CD14-positive monocyte (primary cell): ENCODE measurements at regions not wholly inside any gene's neighbourhood (a gene's known extent, or its start where the extent isn't known, plus 50 kb on each side); places are given as distances from the start of the nearest gene placed in this dataset.
"Not testable (repeated sequence)": the region's sequence is repeated elsewhere in the genome, so short reads cannot be mapped to it uniquely, and the experiment has no call there.

Experiments
- DNase-seq, 3 donors: peaks; one replicate each; pipeline ENCODE4 v3.0.0-alpha.2; 2011 to 2022
- H2AFZ ChIP-seq: 2 replicates; pipeline ENCODE4 v1.6.0; 2012; ENCODE audit warnings: mild to moderate bottlenecking, low read depth, low read length, inconsistent platforms; ENCODE audit not compliant: insufficient read depth, poor library complexity, severe bottlenecking
- H3K27ac ChIP-seq, 2 donors: 1 replicate in 1 of 2; 2 replicates in 1 of 2; pipeline ENCODE4 v1.5.1; 2012 to 2013; ENCODE audit warnings: low read length in 2 of 2, control low read depth in 1 of 2, inconsistent platforms in 1 of 2, low read depth in 1 of 2, mild to moderate bottlenecking in 1 of 2
- H3K27me3 ChIP-seq, 2 donors: one replicate each; pipeline versions ENCODE4 v1.6.0 to v1.6.1; 2011 to 2013; ENCODE audit warnings: low read length in 2 of 2; ENCODE audit not compliant: control insufficient read depth in 2 of 2, insufficient read depth in 2 of 2
- H3K36me3 ChIP-seq, 2 donors: replicated peaks in 1 of 2; 1 replicate in 1 of 2; 2 replicates in 1 of 2; pipeline versions ENCODE4 v1.5.1 to v1.6.1; 2012 to 2013; ENCODE audit warnings: low read length in 2 of 2, control low read depth in 1 of 2, inconsistent platforms in 1 of 2, mild to moderate bottlenecking in 1 of 2; ENCODE audit not compliant: insufficient read depth in 2 of 2, control insufficient read depth in 1 of 2
- H3K4me1 ChIP-seq, 2 donors: 1 replicate in 1 of 2; 2 replicates in 1 of 2; pipeline versions ENCODE4 v1.5.1 to v1.6.1; 2012 to 2013; ENCODE audit warnings: low read length in 2 of 2, control low read depth in 1 of 2, inconsistent platforms in 1 of 2, mild to moderate bottlenecking in 1 of 2, moderate library complexity in 1 of 2; ENCODE audit not compliant: insufficient read depth in 2 of 2, control insufficient read depth in 1 of 2
- H3K4me2 ChIP-seq: replicated peaks from 2 replicates; pipeline ENCODE3; 2012; ENCODE audit warnings: low read length, moderate library complexity, mild to moderate bottlenecking; ENCODE audit not compliant: poor library complexity, severe bottlenecking; ENCODE audit errors: extremely low read depth
- H3K4me3 ChIP-seq, 3 experiments: fragments of 200-600 bp in 1 of 3; sonication (generic) in 1 of 3; replicated peaks in 1 of 3; 1 replicate in 2 of 3; 2 replicates in 1 of 3; pipeline ENCODE4 v1.5.1; 2011 to 2013; ENCODE audit warnings: low read length in 3 of 3, mild to moderate bottlenecking in 3 of 3, control low read depth in 2 of 3, low read depth in 2 of 3, inconsistent platforms in 1 of 3, moderate library complexity in 1 of 3
- H3K79me2 ChIP-seq: 2 replicates; pipeline ENCODE4 v1.6.0; 2012; ENCODE audit warnings: mild to moderate bottlenecking, control low read depth, inconsistent platforms, low read length, moderate library complexity; ENCODE audit not compliant: insufficient read depth
- H3K9ac ChIP-seq: 2 replicates; pipeline ENCODE4 v1.6.0; 2017; ENCODE audit warnings: low read length, mild to moderate bottlenecking; ENCODE audit not compliant: insufficient read depth, poor library complexity, severe bottlenecking
- H3K9me3 ChIP-seq, 2 donors: replicated peaks in 1 of 2; 1 replicate in 1 of 2; 2 replicates in 1 of 2; pipeline versions ENCODE4 v1.5.1 to v1.6.1; 2012 to 2013; ENCODE audit warnings: low read length in 2 of 2, control low read depth in 1 of 2; ENCODE audit not compliant: control insufficient read depth in 1 of 2, insufficient read depth in 1 of 2
- H4K20me1 ChIP-seq: 2 replicates; pipeline ENCODE4 v1.6.0; 2012; ENCODE audit warnings: mild to moderate bottlenecking, low read length, control low read depth, moderate library complexity; ENCODE audit not compliant: insufficient read depth
- H3K27ac Mint-ChIP-seq, 7 donors: one replicate each; pipeline ENCODE4 v1.8.0; 2020; ENCODE audit warnings: mild to moderate bottlenecking in 7 of 7, mixed read lengths in 7 of 7, moderate library complexity in 6 of 7, inconsistent platforms in 2 of 7
- H3K27me3 Mint-ChIP-seq, 3 donors: one replicate each; pipeline ENCODE4 v1.8.0; 2021 to 2022; ENCODE audit warnings: low read depth in 3 of 3, mild to moderate bottlenecking in 3 of 3, mixed read lengths in 3 of 3, moderate library complexity in 3 of 3, inconsistent platforms in 1 of 3
- H3K36me3 Mint-ChIP-seq, 2 donors: one replicate each; pipeline ENCODE4 v1.8.0; 2020; ENCODE audit warnings: mixed read lengths in 2 of 2, inconsistent platforms in 1 of 2, mild to moderate bottlenecking in 1 of 2
- H3K4me1 Mint-ChIP-seq: one replicate; pipeline ENCODE4 v1.8.0; 2020; ENCODE audit warnings: mild to moderate bottlenecking, mixed read lengths
- H3K4me3 Mint-ChIP-seq, 2 donors: one replicate each; pipeline ENCODE4 v1.8.0; 2020; ENCODE audit warnings: mild to moderate bottlenecking in 2 of 2, mixed read lengths in 2 of 2, moderate library complexity in 1 of 2
- H3K9me3 Mint-ChIP-seq, 7 donors: one replicate each; pipeline ENCODE4 v1.8.0; 2020 to 2022; ENCODE audit warnings: mixed read lengths in 7 of 7, mild to moderate bottlenecking in 6 of 7, moderate library complexity in 6 of 7, inconsistent platforms in 2 of 7
- WGBS: methylation state at CpG from one replicate; pipeline ENCODE4 v1.1.5; 2013; ENCODE audit warnings: missing lambda C conversion rate; ENCODE audit not compliant: insufficient coverage; 5-methylcytosine and 5-hydroxymethylcytosine counted together
- intact Hi-C, 2 donors: fragments of 100-400 bp; cut with micrococcal nuclease; formaldehyde crosslinking; loops; one replicate each; pipeline versions ENCODE4 v1.15.0 to v1.15.1; 2023
- TF ChIP-seq, protein P1 (sequence below): fragments of 200-600 bp; IDR thresholded peaks from one replicate; pipeline ENCODE4 v1.8.0; 2022; ENCODE audit warnings: antibody characterized with exemption, mild to moderate bottlenecking

DNA sequence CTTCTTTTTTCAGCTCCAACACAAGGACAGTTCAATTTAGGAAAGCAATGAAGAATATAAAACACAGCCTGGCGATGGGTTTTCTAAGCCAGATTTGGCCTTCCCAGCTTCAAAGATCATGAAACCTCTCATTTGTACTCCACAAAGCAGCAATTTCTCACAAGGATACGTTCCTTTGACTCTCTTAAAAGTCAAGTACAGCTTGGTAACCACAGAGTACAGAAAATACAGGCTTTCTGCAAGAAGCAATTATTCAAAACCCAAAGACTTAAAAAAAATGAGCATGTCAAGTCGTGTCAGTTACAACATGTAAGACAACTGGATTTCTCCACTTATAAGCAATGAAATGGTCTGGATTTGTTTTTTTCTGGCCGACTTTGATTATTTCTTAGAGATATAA, 321.4 kb downstream of the FGFR2 start:
- H3K9me3 Mint-ChIP-seq: peaks cover 0 to 7% (median 2%) of the 10 kb centered on the region in 7 donors
- WGBS: 78% methylated on average over 2 of the region's 4 CpGs
- DNase-seq: no peak
- H3K4me1 Mint-ChIP-seq: no peaks in the 10 kb centered on the region
- no peak overlapping the region for H3K4me3 Mint-ChIP-seq
- H2AFZ ChIP-seq: no peak overlapping the region
- TF ChIP-seq, protein P1, sequence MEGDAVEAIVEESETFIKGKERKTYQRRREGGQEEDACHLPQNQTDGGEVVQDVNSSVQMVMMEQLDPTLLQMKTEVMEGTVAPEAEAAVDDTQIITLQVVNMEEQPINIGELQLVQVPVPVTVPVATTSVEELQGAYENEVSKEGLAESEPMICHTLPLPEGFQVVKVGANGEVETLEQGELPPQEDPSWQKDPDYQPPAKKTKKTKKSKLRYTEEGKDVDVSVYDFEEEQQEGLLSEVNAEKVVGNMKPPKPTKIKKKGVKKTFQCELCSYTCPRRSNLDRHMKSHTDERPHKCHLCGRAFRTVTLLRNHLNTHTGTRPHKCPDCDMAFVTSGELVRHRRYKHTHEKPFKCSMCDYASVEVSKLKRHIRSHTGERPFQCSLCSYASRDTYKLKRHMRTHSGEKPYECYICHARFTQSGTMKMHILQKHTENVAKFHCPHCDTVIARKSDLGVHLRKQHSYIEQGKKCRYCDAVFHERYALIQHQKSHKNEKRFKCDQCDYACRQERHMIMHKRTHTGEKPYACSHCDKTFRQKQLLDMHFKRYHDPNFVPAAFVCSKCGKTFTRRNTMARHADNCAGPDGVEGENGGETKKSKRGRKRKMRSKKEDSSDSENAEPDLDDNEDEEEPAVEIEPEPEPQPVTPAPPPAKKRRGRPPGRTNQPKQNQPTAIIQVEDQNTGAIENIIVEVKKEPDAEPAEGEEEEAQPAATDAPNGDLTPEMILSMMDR: no peak
- no peaks in the 10 kb centered on the region for H3K36me3 Mint-ChIP-seq
- no peaks in the 10 kb centered on the region for H3K27me3 ChIP-seq
- no peak overlapping the region for H3K9ac ChIP-seq
- H3K9me3 ChIP-seq: no peaks in the 10 kb centered on the region
- no peak overlapping the region for H3K4me2 ChIP-seq
- H3K79me2 ChIP-seq: no peaks in the 10 kb centered on the region
- H4K20me1 ChIP-seq: no peaks in the 10 kb centered on the region
- no peak overlapping the region for H3K27ac ChIP-seq
- H3K36me3 ChIP-seq: no peaks in the 10 kb centered on the region
- H3K27ac Mint-ChIP-seq: no peak overlapping the region
- H3K27me3 Mint-ChIP-seq: peaks cover 0 to 1% (median 0%) of the 10 kb centered on the region in 3 donors
- H3K4me3 ChIP-seq: no peak overlapping the region
- no peaks in the 10 kb centered on the region for H3K4me1 ChIP-seq
- intact Hi-C loops: no loop called here

DNA sequence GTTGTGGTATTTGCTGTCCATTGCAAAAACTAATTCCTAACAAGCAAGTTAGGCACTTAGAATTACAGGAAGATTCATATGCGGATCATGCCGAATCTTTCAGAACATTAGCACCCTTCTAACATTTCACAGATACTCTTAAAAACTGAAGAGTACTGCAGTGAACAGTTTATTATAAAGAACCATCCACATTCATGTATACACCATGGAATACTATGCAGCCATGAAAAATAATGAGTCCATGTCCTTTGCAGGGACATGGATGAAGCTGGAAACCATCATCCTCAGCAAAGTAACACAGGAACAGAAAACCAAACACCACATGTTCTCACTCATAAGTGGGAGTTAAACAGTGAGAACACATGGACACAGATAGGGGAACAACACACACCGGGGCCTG, 319.9 kb downstream of the FGFR2 start:
- H3K27ac ChIP-seq, DNase-seq, H3K27ac Mint-ChIP-seq, H3K4me2 ChIP-seq, H3K36me3 Mint-ChIP-seq, H2AFZ ChIP-seq, H4K20me1 ChIP-seq, H3K4me3 ChIP-seq, intact Hi-C loops, H3K9me3 ChIP-seq, H3K9ac ChIP-seq, H3K27me3 Mint-ChIP-seq, H3K9me3 Mint-ChIP-seq, H3K36me3 ChIP-seq, H3K79me2 ChIP-seq, H3K27me3 ChIP-seq, H3K4me1 ChIP-seq, H3K4me3 Mint-ChIP-seq, H3K4me1 Mint-ChIP-seq: not testable (repeated sequence)
- no CpG with 5 or more reads among the region's 3 CpGs for WGBS
